GM12873 (cell line): ENCODE measurements at regions not wholly inside any gene's neighbourhood (a gene's known extent, or its start where the extent isn't known, plus 50 kb on each side); places are given as distances from the start of the nearest gene placed in this dataset.

Source experiments
- TF ChIP-seq, protein P1 (sequence below): IDR thresholded peaks from 2 replicates; pipeline ENCODE4 v1.5.1; 2012; ENCODE audit warnings: low read depth, mild to moderate bottlenecking, moderate library complexity, low read length, control low read depth; ENCODE audit not compliant: insufficient read depth; ENCODE audit errors: missing control alignments

DNA sequence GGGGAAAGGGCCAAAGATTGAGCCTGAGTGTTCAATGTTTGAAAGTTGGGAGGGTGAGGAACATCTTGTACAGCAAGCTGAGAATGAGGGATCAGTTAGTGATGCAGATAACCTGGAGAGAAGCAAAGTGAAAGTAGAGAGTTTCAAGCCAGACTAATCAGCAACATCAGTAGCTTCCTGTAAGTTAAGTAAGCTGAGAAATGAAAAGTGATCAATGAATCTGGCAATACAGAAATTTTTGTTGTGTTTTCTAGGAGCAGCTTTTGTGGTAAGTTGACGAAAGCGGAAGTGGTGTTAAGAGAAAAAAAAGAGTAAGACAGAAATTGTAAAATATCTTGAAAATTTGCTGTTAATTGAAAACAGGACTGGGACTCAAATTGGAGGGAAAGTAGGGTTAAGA lies 855.5 kb upstream of the MAP3K7 start:
- TF ChIP-seq, protein P1, sequence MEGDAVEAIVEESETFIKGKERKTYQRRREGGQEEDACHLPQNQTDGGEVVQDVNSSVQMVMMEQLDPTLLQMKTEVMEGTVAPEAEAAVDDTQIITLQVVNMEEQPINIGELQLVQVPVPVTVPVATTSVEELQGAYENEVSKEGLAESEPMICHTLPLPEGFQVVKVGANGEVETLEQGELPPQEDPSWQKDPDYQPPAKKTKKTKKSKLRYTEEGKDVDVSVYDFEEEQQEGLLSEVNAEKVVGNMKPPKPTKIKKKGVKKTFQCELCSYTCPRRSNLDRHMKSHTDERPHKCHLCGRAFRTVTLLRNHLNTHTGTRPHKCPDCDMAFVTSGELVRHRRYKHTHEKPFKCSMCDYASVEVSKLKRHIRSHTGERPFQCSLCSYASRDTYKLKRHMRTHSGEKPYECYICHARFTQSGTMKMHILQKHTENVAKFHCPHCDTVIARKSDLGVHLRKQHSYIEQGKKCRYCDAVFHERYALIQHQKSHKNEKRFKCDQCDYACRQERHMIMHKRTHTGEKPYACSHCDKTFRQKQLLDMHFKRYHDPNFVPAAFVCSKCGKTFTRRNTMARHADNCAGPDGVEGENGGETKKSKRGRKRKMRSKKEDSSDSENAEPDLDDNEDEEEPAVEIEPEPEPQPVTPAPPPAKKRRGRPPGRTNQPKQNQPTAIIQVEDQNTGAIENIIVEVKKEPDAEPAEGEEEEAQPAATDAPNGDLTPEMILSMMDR = no peak

DNA sequence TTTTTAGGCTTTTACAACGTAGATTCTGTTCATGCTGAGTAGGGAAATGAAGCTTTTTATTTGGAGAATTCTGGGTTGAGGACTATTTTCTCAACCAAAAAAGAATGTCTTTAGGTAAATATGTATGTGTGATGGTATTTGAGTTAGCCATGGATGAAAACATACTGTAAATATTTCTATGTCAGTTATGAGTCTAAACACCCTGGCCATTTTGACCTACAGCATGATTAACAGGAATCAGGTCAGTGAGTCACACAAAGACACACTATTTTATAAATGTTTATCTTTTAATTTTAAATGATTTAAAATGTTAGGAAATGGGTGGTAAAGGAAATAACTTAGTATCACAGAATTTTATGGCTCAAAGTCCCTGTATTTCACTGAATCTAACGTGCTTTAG lies 851.7 kb upstream of the MAP3K7 start:
- TF ChIP-seq, protein P1 = no peak

DNA sequence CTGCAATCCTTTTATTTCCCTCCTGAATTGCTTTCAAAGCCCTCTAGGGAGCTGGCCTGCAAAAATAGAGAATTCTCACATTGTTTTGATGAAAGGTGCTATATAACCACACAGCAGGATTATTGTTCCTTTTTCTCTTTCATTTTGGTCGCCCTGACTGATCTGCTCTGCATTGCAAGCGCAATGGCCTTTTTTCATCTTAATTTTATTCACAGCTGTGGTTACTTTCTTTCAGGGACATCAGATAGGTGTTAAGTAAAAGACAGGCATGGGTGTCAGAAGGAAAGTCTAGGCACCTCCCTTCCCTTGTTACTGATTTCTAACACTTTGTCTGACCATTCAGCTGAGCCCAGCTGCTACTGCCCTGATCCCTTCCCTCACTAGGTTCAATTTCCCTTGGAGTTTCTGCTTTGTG lies 850.5 kb upstream of the MAP3K7 start:
- TF ChIP-seq, protein P1 = no peak

DNA sequence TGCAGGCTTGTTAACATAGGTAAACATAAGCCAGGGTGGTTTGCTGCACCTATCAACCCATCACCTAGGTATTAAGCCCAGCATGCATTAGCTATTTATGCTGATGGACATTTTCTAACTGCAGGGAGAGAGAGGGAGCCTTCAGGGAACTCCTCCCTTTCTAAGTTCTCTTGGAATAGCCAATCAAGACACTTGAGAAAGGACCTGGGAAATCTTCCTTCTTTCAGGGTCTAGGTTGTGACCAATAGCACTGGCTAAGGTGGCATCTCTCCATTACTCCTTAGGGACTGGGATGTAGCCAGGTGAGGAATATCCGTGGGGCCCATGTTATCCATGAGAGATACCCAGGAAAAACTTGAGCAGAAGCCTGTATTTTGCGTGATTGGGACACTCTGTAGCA lies 849.6 kb upstream of the MAP3K7 start:
- TF ChIP-seq, protein P1 = no peak

DNA sequence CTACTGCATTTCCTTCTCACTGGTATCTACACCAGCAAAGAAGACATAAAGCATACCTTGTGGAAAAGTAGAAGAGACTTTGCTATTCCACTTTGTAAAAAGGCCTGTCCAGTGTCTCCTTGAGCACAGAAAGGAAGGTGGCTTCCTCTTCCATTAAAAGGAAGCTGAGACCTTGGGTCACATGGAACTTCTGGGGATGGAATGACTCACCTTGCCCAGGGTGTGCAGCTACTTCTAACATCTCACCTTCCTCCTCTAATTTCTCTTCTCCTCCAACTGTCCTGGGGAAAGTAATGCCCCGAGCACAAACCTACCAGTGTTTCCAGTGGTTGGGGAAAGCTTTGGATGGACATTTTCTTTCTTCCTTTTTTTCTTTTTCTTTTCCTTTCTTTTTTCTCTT lies 848.8 kb upstream of the MAP3K7 start:
- TF ChIP-seq, protein P1 = no peak

DNA sequence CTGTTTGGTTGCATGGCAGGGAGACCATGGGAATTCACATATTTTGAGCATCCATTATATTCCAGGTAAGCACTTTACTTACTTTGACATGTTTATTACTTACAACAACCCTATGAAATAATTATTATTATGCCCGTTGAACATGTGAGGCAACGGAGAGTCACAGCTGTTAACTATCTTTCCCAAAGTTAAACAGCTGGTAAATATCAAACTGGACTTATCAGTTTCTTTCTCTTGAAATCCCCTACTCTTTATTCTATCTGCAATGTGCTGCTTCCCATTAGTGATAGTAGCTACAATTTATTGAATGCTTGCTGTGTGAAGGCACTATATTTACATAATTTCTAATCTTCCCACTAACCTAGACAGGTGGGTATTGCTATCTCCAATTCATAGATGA lies 847.7 kb upstream of the MAP3K7 start:
- TF ChIP-seq, protein P1 = no peak

DNA sequence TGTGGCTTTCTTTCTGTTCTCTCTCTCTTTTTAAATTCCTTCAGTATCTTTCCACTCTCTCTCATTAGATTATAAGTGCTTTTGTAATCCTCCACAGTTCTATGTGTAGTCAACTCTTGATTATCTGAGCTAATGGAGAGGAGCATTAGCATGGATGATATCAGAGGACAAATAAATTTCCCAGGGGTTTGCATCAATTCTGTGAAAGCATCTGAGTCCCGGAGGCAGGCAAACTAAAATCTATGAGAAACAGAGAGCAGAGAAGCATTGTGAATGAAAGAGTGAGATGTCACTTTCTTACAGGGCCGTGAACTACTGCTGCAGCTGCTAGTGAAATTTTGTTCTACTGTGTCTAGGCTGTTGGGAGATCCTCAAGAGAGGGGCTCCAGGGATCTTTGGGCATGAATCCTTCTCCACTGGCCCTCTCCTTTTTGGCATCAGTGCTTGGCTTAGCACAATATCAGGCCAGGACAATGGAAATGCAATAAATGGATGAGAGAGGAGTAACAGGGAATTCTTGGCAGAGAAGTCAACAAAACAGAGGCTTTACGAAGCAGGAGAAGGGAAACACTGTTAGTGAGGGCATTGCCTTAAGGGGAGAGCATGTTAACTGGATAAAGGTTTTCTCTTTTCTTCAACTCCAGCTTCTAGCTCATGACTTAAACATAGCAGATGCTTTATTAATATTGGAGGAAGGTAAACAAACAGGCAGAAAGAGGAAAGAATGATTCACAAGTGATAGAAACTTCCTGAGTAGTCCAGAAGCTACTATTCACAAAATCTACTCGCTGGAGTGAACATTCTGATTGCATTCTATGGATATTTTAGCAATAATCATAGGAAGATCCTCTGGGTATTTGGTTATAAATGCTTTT lies 847.0 kb upstream of the MAP3K7 start:
- TF ChIP-seq, protein P1 = no peak
